Fibroblast of lung (primary cell): ENCODE measurements at regions not wholly inside any gene's neighbourhood (a gene's known extent, or its start where the extent isn't known, plus 50 kb on each side); places are given as distances from the start of the nearest gene placed in this dataset.

ENCODE experiments used
- DNase-seq, 2 donors: peaks; one replicate each; pipeline versions ENCODE4 v3.0.0 to v3.0.0-alpha.2; 2010; ENCODE audit warnings: low read depth in 2 of 2
- H2AFZ ChIP-seq: 2 replicates; pipeline ENCODE4 v1.5.1; 2012; ENCODE audit warnings: low read length, control low read depth, inconsistent platforms
- H3K27ac ChIP-seq: 2 replicates; pipeline ENCODE4 v1.5.1; 2011; ENCODE audit warnings: low read length, control low read depth; ENCODE audit not compliant: insufficient read depth
- H3K27me3 ChIP-seq: 2 replicates; pipeline ENCODE4 v1.5.1; 2011; ENCODE audit warnings: mild to moderate bottlenecking, low read length; ENCODE audit not compliant: control insufficient read depth, insufficient read depth
- H3K36me3 ChIP-seq: 2 replicates; pipeline ENCODE4 v1.5.1; 2011; ENCODE audit warnings: low read length; ENCODE audit not compliant: control insufficient read depth, insufficient read depth
- H3K4me1 ChIP-seq: 2 replicates; pipeline ENCODE4 v1.5.1; 2011; ENCODE audit warnings: low read length; ENCODE audit not compliant: control insufficient read depth, insufficient read depth; ENCODE audit errors: extremely low read depth
- H3K4me2 ChIP-seq: 2 replicates; pipeline ENCODE4 v1.5.1; 2011; ENCODE audit warnings: low read length, control low read depth; ENCODE audit not compliant: insufficient read depth; ENCODE audit errors: extremely low read depth
- H3K4me3 ChIP-seq, 4 experiments: fragments of 200-600 bp in 1 of 4; sonication (generic) in 1 of 4; replicated peaks in 1 of 4; 2 replicates each; pipeline ENCODE4 v1.5.1; 2011 to 2016; ENCODE audit warnings: low read length in 4 of 4, low read depth in 3 of 4, mild to moderate bottlenecking in 3 of 4, control low read depth in 2 of 4, inconsistent platforms in 1 of 4, mixed read lengths in 1 of 4; ENCODE audit not compliant: insufficient read depth in 1 of 4; ENCODE audit errors: control extremely low read depth in 1 of 4
- H3K79me2 ChIP-seq: 2 replicates; pipeline ENCODE4 v1.5.1; 2012; ENCODE audit warnings: mild to moderate bottlenecking, low read length, inconsistent platforms; ENCODE audit not compliant: control insufficient read depth, insufficient read depth
- H3K9ac ChIP-seq: 2 replicates; pipeline ENCODE4 v1.5.1; 2011; ENCODE audit warnings: mild to moderate bottlenecking, low read length, control low read depth; ENCODE audit not compliant: insufficient read depth
- H3K9me3 ChIP-seq: 2 replicates; pipeline ENCODE4 v1.5.1; 2012; ENCODE audit warnings: low read depth, low read length; ENCODE audit not compliant: control insufficient read depth, insufficient read depth
- H4K20me1 ChIP-seq: 2 replicates; pipeline ENCODE4 v1.5.1; 2011; ENCODE audit warnings: low read length; ENCODE audit not compliant: control insufficient read depth, insufficient read depth; ENCODE audit errors: extremely low read depth
- EZH2 ChIP-seq: IDR thresholded peaks from 2 replicates; pipeline ENCODE4 v1.5.1; 2012; ENCODE audit warnings: low read length, control low read depth, mild to moderate bottlenecking; ENCODE audit errors: missing control alignments
- TF ChIP-seq, protein P1 (sequence below), 2 donors: IDR thresholded peaks in 1 of 2; conservative IDR thresholded peaks in 1 of 2; 1 replicate in 1 of 2; 2 replicates in 1 of 2; pipeline ENCODE4 v1.5.1; 2011 to 2012; ENCODE audit warnings: low read length in 2 of 2, control low read depth in 1 of 2, inconsistent platforms in 1 of 2, low read depth in 1 of 2, mild to moderate bottlenecking in 1 of 2

DNA sequence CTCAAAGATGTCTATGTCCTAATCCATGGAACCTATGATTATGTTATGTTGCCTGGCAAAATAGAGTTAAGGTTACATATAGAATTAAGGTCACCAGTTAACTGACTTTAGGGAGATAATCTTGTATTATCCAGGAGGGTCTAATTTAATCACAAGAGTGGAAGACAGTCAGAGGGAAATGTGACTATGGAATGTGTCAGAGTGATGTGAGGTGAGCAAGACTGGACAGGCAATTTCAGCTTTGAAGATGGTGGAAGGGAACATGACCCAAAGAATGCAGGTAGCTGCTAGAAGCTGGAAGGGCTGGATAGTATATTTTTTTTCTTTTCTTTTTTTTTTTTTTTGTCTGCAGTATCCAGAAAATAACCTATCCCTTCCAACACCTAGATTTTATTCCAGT lies 241.7 kb upstream of the NEGR1 start:
- Histone ChIP-seq H3K27ac (no peak overlapping the region), H3K4me1 (no peaks in the 10 kb centered on the region), H3K4me2 (no peak overlapping the region), H4K20me1 (no peaks in the 10 kb centered on the region), H3K27me3 (no peaks in the 10 kb centered on the region), H3K4me3 (no peak overlapping the region), H3K9me3 (no peaks in the 10 kb centered on the region), H3K36me3 (no peaks in the 10 kb centered on the region), H3K9ac (no peak overlapping the region), H3K79me2 (no peaks in the 10 kb centered on the region), H2AFZ (no peak overlapping the region)
- TF ChIP-seq, protein P1, sequence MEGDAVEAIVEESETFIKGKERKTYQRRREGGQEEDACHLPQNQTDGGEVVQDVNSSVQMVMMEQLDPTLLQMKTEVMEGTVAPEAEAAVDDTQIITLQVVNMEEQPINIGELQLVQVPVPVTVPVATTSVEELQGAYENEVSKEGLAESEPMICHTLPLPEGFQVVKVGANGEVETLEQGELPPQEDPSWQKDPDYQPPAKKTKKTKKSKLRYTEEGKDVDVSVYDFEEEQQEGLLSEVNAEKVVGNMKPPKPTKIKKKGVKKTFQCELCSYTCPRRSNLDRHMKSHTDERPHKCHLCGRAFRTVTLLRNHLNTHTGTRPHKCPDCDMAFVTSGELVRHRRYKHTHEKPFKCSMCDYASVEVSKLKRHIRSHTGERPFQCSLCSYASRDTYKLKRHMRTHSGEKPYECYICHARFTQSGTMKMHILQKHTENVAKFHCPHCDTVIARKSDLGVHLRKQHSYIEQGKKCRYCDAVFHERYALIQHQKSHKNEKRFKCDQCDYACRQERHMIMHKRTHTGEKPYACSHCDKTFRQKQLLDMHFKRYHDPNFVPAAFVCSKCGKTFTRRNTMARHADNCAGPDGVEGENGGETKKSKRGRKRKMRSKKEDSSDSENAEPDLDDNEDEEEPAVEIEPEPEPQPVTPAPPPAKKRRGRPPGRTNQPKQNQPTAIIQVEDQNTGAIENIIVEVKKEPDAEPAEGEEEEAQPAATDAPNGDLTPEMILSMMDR (conservative IDR thresholded peaks at IDR 0.05 in 1 of 2, IDR thresholded peaks at IDR 0.05 in 1 of 2; ENCODE audit: low read depth in 1 of 2, low read length in 2 of 2), result no peak
- TF ChIP-seq EZH2, result no peak
- DNase-seq, result no peak

DNA sequence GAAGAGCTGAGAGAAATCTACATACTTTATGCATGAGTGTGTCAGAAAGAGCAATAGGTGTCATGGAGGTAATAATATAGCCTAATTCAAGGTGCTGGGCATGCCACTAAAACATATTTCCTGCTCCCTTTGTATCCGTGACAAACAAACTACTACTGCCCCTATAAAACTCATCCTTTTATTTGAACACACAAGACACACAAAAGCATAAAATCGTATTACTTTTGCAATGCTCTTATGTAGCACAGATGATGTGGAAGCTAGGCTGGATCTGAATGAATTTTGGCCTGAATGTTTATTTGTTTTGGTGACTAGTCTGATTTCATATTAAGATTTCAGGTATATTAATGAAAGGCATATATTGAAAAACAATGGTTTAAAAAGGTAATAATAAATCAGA lies 239.3 kb upstream of the NEGR1 start:
- no peaks in the 10 kb centered on the region for H4K20me1 ChIP-seq
- H3K79me2 ChIP-seq, result no peaks in the 10 kb centered on the region
- no peak overlapping the region for H3K4me2 ChIP-seq
- no peaks in the 10 kb centered on the region for H3K27me3 ChIP-seq
- H3K27ac ChIP-seq, result no peak overlapping the region
- peak in 1 of 2 donors; percentile 6 for DNase-seq
- no peaks in the 10 kb centered on the region for H3K9me3 ChIP-seq
- H3K36me3 ChIP-seq, result no peaks in the 10 kb centered on the region
- no peak overlapping the region for H3K4me3 ChIP-seq
- no peak for TF ChIP-seq EZH2
- TF ChIP-seq, protein P1 (conservative IDR thresholded peaks at IDR 0.05 in 1 of 2, IDR thresholded peaks at IDR 0.05 in 1 of 2; ENCODE audit: low read depth in 1 of 2, low read length in 2 of 2), result no peak
- H3K4me1 ChIP-seq, result no peaks in the 10 kb centered on the region
- no peak overlapping the region for H2AFZ ChIP-seq
- H3K9ac ChIP-seq, result no peak overlapping the region

DNA sequence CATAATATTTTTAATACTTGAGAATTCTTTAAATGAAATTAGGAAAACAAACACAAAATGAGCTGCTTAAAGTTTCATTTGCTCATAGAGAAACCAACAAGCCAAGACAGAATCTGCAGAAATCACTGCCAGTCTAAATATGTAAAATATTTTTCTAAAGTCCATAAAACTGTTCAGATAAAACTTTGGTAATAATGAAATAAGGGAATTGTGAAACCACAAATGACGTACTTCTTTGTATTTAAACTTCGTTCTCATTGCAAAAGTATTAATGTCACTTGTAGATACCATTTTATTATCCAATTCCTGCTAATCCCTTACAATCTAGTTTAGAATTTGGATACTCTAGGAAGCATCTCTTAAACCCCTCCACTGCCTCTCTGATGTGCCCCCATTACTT lies 234.5 kb upstream of the NEGR1 start:
- Histone ChIP-seq H3K27ac (no peak overlapping the region), H3K79me2 (no peaks in the 10 kb centered on the region), H2AFZ (no peak overlapping the region), H3K27me3 (no peaks in the 10 kb centered on the region), H4K20me1 (no peaks in the 10 kb centered on the region), H3K9me3 (no peaks in the 10 kb centered on the region), H3K36me3 (no peaks in the 10 kb centered on the region), H3K4me2 (no peak overlapping the region), H3K9ac (no peak overlapping the region), H3K4me3 (no peak overlapping the region), H3K4me1 (no peaks in the 10 kb centered on the region)
- peak in 1 of 2 donors; percentile 38 for DNase-seq
- TF ChIP-seq EZH2, result no peak
- TF ChIP-seq, protein P1 (conservative IDR thresholded peaks at IDR 0.05 in 1 of 2, IDR thresholded peaks at IDR 0.05 in 1 of 2; ENCODE audit: low read depth in 1 of 2, low read length in 2 of 2), result no peak
